ENCODE measurements at regions not wholly inside any gene's neighbourhood (a gene's known extent, or its start where the extent isn't known, plus 50 kb on each side); places are given as distances from the start of the nearest gene placed in this dataset.

DNA sequence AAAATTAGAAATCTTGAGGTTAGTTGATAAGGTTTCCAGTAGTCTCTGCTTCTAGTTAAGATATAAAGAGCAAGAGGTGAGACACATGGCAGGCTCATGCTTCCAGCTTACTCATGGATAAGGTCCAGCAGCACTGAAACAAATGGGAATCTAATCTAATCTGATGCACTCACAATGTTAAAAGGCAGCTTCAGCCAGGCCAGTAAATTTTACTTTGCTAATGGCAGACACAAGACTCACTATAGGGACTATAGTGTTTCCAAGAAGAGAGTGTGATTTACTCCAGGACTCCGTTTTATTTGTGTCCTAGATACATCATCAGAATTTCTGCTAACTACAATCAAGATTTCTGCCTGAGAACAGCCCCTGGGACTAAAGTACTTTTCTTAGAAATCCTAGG is 324.8 kb downstream of the SMOC2 start:
- H3K79me2 ChIP-seq (ENCODE audit: insufficient read depth): no peaks in the 10 kb centered on the region
- CTCF ChIA-PET: interaction anchor here (0.9 to 1.7 kb wide), 2 partner anchors 10 to 54 kb away, joined by 3 to 5 read pairs; no protein-coding TSS in a partner anchor
- H3K36me3 ChIP-seq (replicated peaks in 1 of 2; ENCODE audit: control insufficient read depth in 1 of 2, insufficient read depth in 2 of 2, low read length in 1 of 2): no peaks in the 10 kb centered on the region
- H3K4me2 ChIP-seq: no peak overlapping the region
- no peak overlapping the region for H2AFZ ChIP-seq (ENCODE audit: low read depth)
- H3K4me1 ChIP-seq (ENCODE audit: control insufficient read depth in 1 of 2, insufficient read depth in 2 of 2, low read depth in 1 of 2, low read length in 1 of 2): peaks cover 0 to 9% of the 10 kb centered on the region in 2 experiments; a peak in 2 of 4 replicates
- TF ChIP-seq GATA2 (CRISPR knock-in tag; IDR thresholded peaks at IDR 0.05) (peak; percentile 87), RAD21 (IDR thresholded peaks at IDR 0.05; ENCODE audit: low read length) (no peak; the same call in 1 of the 2 replicates), RCOR1 (IDR thresholded peaks at IDR 0.05; ENCODE audit: low read length) (0 out of 2 replicates have a peak, but pooled peaks have one; percentile 46), CHD2 (IDR thresholded peaks at IDR 0.05; ENCODE audit: low read length, partially characterized antibody) (peak; percentile 63), FOXJ3 (CRISPR knock-in tag; IDR thresholded peaks at IDR 0.05) (peak; percentile 74; the same call in 1 of the 2 replicates), FOXM1 (IDR thresholded peaks at IDR 0.05; ENCODE audit: low read depth) (no peak), MXI1 (IDR thresholded peaks at IDR 0.05; ENCODE audit: low read depth, low read length) (peak; percentile 77; the same call in 1 of the 2 replicates), TAF1 (IDR thresholded peaks at IDR 0.05; ENCODE audit: borderline replicate concordance, low read depth, low read length) (no peak), TCF12 (IDR thresholded peaks at IDR 0.05) (0 out of 2 replicates have a peak, but pooled peaks have one; percentile 4), EP300 (IDR thresholded peaks at IDR 0.05; ENCODE audit: borderline replicate concordance in 1 of 2, low read depth in 1 of 2, low read length in 1 of 2) (peak in 1 of 2 experiments; percentile 91; a peak in 2 of 4 replicates)
- TF ChIP-seq, protein P1, sequence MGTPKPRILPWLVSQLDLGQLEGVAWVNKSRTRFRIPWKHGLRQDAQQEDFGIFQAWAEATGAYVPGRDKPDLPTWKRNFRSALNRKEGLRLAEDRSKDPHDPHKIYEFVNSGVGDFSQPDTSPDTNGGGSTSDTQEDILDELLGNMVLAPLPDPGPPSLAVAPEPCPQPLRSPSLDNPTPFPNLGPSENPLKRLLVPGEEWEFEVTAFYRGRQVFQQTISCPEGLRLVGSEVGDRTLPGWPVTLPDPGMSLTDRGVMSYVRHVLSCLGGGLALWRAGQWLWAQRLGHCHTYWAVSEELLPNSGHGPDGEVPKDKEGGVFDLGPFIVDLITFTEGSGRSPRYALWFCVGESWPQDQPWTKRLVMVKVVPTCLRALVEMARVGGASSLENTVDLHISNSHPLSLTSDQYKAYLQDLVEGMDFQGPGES (IDR thresholded peaks at IDR 0.05; ENCODE audit: low read depth, low read length): no peak
- 8% methylated on average over 1 of the region's 1 CpG for WGBS (ENCODE audit: low lambda C conversion rate)
- H3K27ac ChIP-seq (ENCODE audit: low read depth in 2 of 2, low read length in 1 of 2): peak overlapping the region in 1 of 2 experiments; percentile 95; a peak in 2 of 4 replicates
- H3K27me3 ChIP-seq (ENCODE audit: insufficient read depth): no peaks in the 10 kb centered on the region
- no peaks in the 10 kb centered on the region for H4K20me1 ChIP-seq (ENCODE audit: insufficient read depth)
- no peaks in the 10 kb centered on the region for H3K9me2 ChIP-seq
- POLR2A ChIA-PET: no interaction called here
- H3K9me3 ChIP-seq: 0 out of 2 replicates have a peak, but pooled peaks cover 3% of the 10 kb centered on the region
- DNase-seq: peak; percentile 66
- H3K9ac ChIP-seq: no peak overlapping the region
- no peaks in the 10 kb centered on the region for H3F3A ChIP-seq (replicated peaks; ENCODE audit: insufficient read depth)
- no peak overlapping the region for H3K4me3 ChIP-seq (ENCODE audit: low read depth in 2 of 2, low read length in 1 of 2)

DNA sequence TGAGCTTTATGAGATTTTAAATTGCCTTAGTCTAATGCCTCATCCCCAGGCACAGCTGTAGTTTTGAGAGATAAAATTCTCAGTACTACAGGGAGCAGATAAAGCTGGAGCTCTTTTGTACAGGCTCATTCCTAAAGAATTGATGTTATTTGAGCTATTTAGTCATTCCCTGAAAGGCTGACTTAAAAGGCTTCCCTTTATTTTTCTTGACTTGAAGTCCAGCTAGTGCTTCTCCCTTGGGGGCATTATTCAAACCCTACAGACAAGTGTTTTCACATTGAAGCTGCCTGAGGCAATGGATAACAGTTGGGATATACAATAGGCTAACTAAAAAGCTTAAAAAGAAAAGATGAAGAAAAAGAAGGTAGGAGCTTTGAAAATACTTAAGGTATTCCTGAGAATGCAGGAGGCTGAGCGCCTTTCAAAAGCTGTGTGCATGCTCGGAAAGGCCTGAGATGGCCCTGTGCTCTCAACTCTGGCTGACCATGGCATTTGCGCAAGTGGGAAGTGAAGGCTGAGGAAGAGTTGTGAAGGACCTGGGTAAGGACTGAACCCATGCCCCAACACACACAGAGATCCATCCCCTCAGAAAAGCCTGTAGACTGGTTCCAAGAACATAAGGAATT is 315.1 kb downstream of the SMOC2 start:
- Histone ChIP-seq H3K4me1 (ENCODE audit: control insufficient read depth in 1 of 2, insufficient read depth in 2 of 2, low read depth in 1 of 2, low read length in 1 of 2) (peaks cover 0 to 2% of the 10 kb centered on the region in 2 experiments; a peak in 1 of 4 replicates), H3K9ac (no peak overlapping the region), H3K36me3 (replicated peaks in 1 of 2; ENCODE audit: control insufficient read depth in 1 of 2, insufficient read depth in 2 of 2, low read length in 1 of 2) (no peaks in the 10 kb centered on the region), H3K27ac (ENCODE audit: low read depth in 2 of 2, low read length in 1 of 2) (no peak overlapping the region), H3K4me2 (no peak overlapping the region), H3F3A (replicated peaks; ENCODE audit: insufficient read depth) (no peaks in the 10 kb centered on the region), H3K79me2 (ENCODE audit: insufficient read depth) (no peaks in the 10 kb centered on the region), H3K4me3 (ENCODE audit: low read depth in 2 of 2, low read length in 1 of 2) (no peak overlapping the region), H2AFZ (ENCODE audit: low read depth) (no peak overlapping the region), H4K20me1 (ENCODE audit: insufficient read depth) (no peaks in the 10 kb centered on the region), H3K27me3 (ENCODE audit: insufficient read depth) (no peaks in the 10 kb centered on the region), H3K9me3 (no peaks in the 10 kb centered on the region), H3K9me2 (no peaks in the 10 kb centered on the region)
- WGBS (ENCODE audit: low lambda C conversion rate): 40% methylated on average over 3 of the region's 3 CpGs
- TF ChIP-seq, protein P2, sequence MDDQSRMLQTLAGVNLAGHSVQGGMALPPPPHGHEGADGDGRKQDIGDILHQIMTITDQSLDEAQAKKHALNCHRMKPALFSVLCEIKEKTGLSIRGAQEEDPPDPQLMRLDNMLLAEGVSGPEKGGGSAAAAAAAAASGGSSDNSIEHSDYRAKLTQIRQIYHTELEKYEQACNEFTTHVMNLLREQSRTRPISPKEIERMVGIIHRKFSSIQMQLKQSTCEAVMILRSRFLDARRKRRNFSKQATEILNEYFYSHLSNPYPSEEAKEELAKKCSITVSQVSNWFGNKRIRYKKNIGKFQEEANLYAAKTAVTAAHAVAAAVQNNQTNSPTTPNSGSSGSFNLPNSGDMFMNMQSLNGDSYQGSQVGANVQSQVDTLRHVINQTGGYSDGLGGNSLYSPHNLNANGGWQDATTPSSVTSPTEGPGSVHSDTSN (IDR thresholded peaks at IDR 0.05): no peak
- TF ChIP-seq YY1 (IDR thresholded peaks at IDR 0.05; ENCODE audit: low read depth) (no peak), GABPA (IDR thresholded peaks at IDR 0.05; ENCODE audit: low read depth) (no peak), MXI1 (IDR thresholded peaks at IDR 0.05; ENCODE audit: low read depth, low read length) (no peak)
- TF ChIP-seq, protein P3, sequence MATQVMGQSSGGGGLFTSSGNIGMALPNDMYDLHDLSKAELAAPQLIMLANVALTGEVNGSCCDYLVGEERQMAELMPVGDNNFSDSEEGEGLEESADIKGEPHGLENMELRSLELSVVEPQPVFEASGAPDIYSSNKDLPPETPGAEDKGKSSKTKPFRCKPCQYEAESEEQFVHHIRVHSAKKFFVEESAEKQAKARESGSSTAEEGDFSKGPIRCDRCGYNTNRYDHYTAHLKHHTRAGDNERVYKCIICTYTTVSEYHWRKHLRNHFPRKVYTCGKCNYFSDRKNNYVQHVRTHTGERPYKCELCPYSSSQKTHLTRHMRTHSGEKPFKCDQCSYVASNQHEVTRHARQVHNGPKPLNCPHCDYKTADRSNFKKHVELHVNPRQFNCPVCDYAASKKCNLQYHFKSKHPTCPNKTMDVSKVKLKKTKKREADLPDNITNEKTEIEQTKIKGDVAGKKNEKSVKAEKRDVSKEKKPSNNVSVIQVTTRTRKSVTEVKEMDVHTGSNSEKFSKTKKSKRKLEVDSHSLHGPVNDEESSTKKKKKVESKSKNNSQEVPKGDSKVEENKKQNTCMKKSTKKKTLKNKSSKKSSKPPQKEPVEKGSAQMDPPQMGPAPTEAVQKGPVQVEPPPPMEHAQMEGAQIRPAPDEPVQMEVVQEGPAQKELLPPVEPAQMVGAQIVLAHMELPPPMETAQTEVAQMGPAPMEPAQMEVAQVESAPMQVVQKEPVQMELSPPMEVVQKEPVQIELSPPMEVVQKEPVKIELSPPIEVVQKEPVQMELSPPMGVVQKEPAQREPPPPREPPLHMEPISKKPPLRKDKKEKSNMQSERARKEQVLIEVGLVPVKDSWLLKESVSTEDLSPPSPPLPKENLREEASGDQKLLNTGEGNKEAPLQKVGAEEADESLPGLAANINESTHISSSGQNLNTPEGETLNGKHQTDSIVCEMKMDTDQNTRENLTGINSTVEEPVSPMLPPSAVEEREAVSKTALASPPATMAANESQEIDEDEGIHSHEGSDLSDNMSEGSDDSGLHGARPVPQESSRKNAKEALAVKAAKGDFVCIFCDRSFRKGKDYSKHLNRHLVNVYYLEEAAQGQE (IDR thresholded peaks at IDR 0.05; ENCODE audit: low read depth, low read length): no peak
- DNase-seq: no peak
- ChIA-PET POLR2A (no interaction called here), CTCF (interaction anchor here (1.7 kb wide), 1 partner anchor 9 kb away, joined by 5 read pairs; no protein-coding TSS in a partner anchor)
